Osteocyte (in vitro differentiated cells): ENCODE measurements at regions not wholly inside any gene's neighbourhood (a gene's known extent, or its start where the extent isn't known, plus 50 kb on each side); places are given as distances from the start of the nearest gene placed in this dataset.

Source experiments
- DNase-seq: peaks from one replicate; pipeline ENCODE4 v3.0.0; 2021; ENCODE audit warnings: mixed read lengths; ENCODE audit not compliant: unreplicated experiment; ENCODE audit errors: extremely low spot score
- H3K27ac Mint-ChIP-seq: one replicate; pipeline ENCODE4 v1.8.0; 2021; ENCODE audit warnings: mild to moderate bottlenecking, mixed read lengths; ENCODE audit not compliant: unreplicated experiment
- H3K27me3 Mint-ChIP-seq: one replicate; pipeline ENCODE4 v1.8.0; 2021; ENCODE audit warnings: mixed read lengths; ENCODE audit not compliant: unreplicated experiment
- H3K36me3 Mint-ChIP-seq: one replicate; pipeline ENCODE4 v1.8.0; 2021; ENCODE audit warnings: mixed read lengths; ENCODE audit not compliant: unreplicated experiment
- H3K4me1 Mint-ChIP-seq: one replicate; pipeline ENCODE4 v1.8.0; 2021; ENCODE audit warnings: mixed read lengths; ENCODE audit not compliant: unreplicated experiment
- H3K4me3 Mint-ChIP-seq: one replicate; pipeline ENCODE4 v1.8.0; 2021; ENCODE audit warnings: mild to moderate bottlenecking, moderate library complexity, mixed read lengths; ENCODE audit not compliant: unreplicated experiment
- H3K9me3 Mint-ChIP-seq: one replicate; pipeline ENCODE4 v1.8.0; 2021; ENCODE audit warnings: mixed read lengths; ENCODE audit not compliant: unreplicated experiment
- TF ChIP-seq, protein P1 (sequence below): fragments of 200-600 bp; sonication (generic); IDR thresholded peaks from 2 replicates; pipeline ENCODE4 v1.5.0; 2021; ENCODE audit warnings: antibody characterized with exemption, mild to moderate bottlenecking, moderate library complexity

GRCh38 chr5:38662090-38662489 lies 105.6 kb upstream of the LIFR start:
- H3K9me3 Mint-ChIP-seq, result no peaks in the 10 kb centered on the region
- H3K27me3 Mint-ChIP-seq, result peaks cover 19% of the 10 kb centered on the region
- H3K27ac Mint-ChIP-seq, result no peak overlapping the region
- H3K4me3 Mint-ChIP-seq, result no peak overlapping the region
- H3K4me1 Mint-ChIP-seq, result no peaks in the 10 kb centered on the region
- DNase-seq, result no peak
- TF ChIP-seq, protein P1, sequence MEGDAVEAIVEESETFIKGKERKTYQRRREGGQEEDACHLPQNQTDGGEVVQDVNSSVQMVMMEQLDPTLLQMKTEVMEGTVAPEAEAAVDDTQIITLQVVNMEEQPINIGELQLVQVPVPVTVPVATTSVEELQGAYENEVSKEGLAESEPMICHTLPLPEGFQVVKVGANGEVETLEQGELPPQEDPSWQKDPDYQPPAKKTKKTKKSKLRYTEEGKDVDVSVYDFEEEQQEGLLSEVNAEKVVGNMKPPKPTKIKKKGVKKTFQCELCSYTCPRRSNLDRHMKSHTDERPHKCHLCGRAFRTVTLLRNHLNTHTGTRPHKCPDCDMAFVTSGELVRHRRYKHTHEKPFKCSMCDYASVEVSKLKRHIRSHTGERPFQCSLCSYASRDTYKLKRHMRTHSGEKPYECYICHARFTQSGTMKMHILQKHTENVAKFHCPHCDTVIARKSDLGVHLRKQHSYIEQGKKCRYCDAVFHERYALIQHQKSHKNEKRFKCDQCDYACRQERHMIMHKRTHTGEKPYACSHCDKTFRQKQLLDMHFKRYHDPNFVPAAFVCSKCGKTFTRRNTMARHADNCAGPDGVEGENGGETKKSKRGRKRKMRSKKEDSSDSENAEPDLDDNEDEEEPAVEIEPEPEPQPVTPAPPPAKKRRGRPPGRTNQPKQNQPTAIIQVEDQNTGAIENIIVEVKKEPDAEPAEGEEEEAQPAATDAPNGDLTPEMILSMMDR, result no peak
- no peaks in the 10 kb centered on the region for H3K36me3 Mint-ChIP-seq

- H3K36me3 Mint-ChIP-seq, result no peaks in the 10 kb centered on the region
- TF ChIP-seq, protein P1, result no peak
- no peak for DNase-seq
- H3K27me3 Mint-ChIP-seq, result peaks cover 19% of the 10 kb centered on the region
- no peaks in the 10 kb centered on the region for H3K4me1 Mint-ChIP-seq
- no peak overlapping the region for H3K27ac Mint-ChIP-seq
- H3K9me3 Mint-ChIP-seq, result no peaks in the 10 kb centered on the region
- H3K4me3 Mint-ChIP-seq, result no peak overlapping the region
These were observed 106.8 kb upstream of the LIFR start for GRCh38 chr5:38663249-38663648.

GRCh38 chr5:38666668-38667498 lies 110.4 kb upstream of the LIFR start:
- no peaks in the 10 kb centered on the region for H3K9me3 Mint-ChIP-seq
- DNase-seq, result peak; percentile 73
- TF ChIP-seq, protein P1, result peak; percentile 61
- H3K27ac Mint-ChIP-seq, result no peak overlapping the region
- H3K27me3 Mint-ChIP-seq, result peaks cover 21% of the 10 kb centered on the region
- H3K4me3 Mint-ChIP-seq, result no peak overlapping the region
- peaks cover 7% of the 10 kb centered on the region for H3K4me1 Mint-ChIP-seq
- H3K36me3 Mint-ChIP-seq, result no peaks in the 10 kb centered on the region

GRCh38 chr5:38667499-38667776 lies 111.0 kb upstream of the LIFR start:
- Mint-ChIP-seq H3K27me3 (peaks cover 17% of the 10 kb centered on the region), H3K4me3 (no peak overlapping the region), H3K9me3 (no peaks in the 10 kb centered on the region), H3K27ac (no peak overlapping the region), H3K4me1 (peaks cover 12% of the 10 kb centered on the region), H3K36me3 (no peaks in the 10 kb centered on the region)
- no peak for DNase-seq
- TF ChIP-seq, protein P1, result no peak

DNA sequence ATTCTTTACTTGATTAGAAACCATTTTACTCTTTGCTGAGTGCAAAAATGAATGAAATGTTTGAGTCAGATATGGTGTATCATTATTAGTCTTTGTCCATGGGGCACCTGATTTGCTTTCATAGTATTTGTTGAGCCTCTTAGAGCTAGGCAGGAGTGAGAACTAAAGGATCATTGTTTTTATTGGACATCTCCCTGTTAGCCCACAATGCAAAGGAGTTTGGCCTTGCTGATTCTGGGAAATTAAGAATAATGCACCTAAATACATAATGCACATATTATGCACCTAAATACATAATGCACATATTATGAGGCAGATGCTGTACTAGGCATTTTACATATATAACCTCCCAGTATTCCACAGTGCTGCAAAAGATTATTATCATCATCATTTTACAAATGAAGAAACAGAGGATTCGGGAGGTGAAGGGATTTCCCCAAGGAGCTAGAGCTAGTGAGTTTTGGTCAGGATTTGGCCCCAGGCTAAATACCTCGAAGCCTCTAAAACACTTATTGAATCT lies 113.0 kb upstream of the LIFR start:
- no peak for DNase-seq
- no peak overlapping the region for H3K4me3 Mint-ChIP-seq
- peaks cover 15% of the 10 kb centered on the region for H3K27me3 Mint-ChIP-seq
- TF ChIP-seq, protein P1, result no peak
- H3K27ac Mint-ChIP-seq, result no peak overlapping the region
- no peaks in the 10 kb centered on the region for H3K36me3 Mint-ChIP-seq
- peaks cover 17% of the 10 kb centered on the region for H3K4me1 Mint-ChIP-seq
- H3K9me3 Mint-ChIP-seq, result no peaks in the 10 kb centered on the region
